ENCODE measurements at regions not wholly inside any gene's neighbourhood (a gene's known extent, or its start where the extent isn't known, plus 50 kb on each side); places are given as distances from the start of the nearest gene placed in this dataset.

GRCh38 chr20:50286609-50287008, 96.0 kb downstream of the CEBPB start:
- DNase-seq, result no peak

- DNase-seq, result no peak
These were observed 96.9 kb downstream of the CEBPB start for GRCh38 chr20:50287512-50287911.

GRCh38 chr20:50288128-50288623, 97.5 kb downstream of the CEBPB start:
- DNase-seq, result no peak

GRCh38 chr20:50289581-50289980, 99.0 kb downstream of the CEBPB start:
- no peak for DNase-seq

- no peak for DNase-seq
These were observed 99.5 kb downstream of the CEBPB start for GRCh38 chr20:50290112-50290511.

- no peak for DNase-seq
These were observed 100.2 kb downstream of the CEBPB start for GRCh38 chr20:50290808-50291207.

- no peak for DNase-seq
These were observed 100.8 kb downstream of the CEBPB start for GRCh38 chr20:50291254-50292078.

- DNase-seq, result no peak
These were observed 101.5 kb downstream of the CEBPB start for GRCh38 chr20:50292079-50292590.

GRCh38 chr20:50292591-50293283, 102.1 kb downstream of the CEBPB start:
- DNase-seq, result no peak

GRCh38 chr20:50293284-50294139, 102.9 kb downstream of the CEBPB start:
- DNase-seq, result no peak

- no peak for DNase-seq
These were observed 103.8 kb downstream of the CEBPB start for GRCh38 chr20:50294164-50295088.

- no peak for DNase-seq
These were observed 104.7 kb downstream of the CEBPB start for GRCh38 chr20:50295345-50295744.

GRCh38 chr20:50295762-50296449, 105.3 kb downstream of the CEBPB start:
- peak; percentile 74 to 89 for DNase-seq

GRCh38 chr20:50296450-50297375, 106.1 kb downstream of the CEBPB start:
- DNase-seq, result peak in 1 of 2 experiments; percentile 37

- DNase-seq, result no peak
These were observed 107.1 kb downstream of the CEBPB start for GRCh38 chr20:50297498-50298376.

GRCh38 chr20:50298554-50299324, 108.1 kb downstream of the CEBPB start:
- no peak for DNase-seq

- DNase-seq, result no peak
These were observed 108.6 kb downstream of the CEBPB start for GRCh38 chr20:50299325-50299629.

GRCh38 chr20:50301165-50301564, 110.5 kb downstream of the CEBPB start:
- DNase-seq, result no peak

Measured in NCI-H2081 (cell line).